Tibial artery (tissue), 4 donors: ENCODE measurements at regions not wholly inside any gene's neighbourhood (a gene's known extent, or its start where the extent isn't known, plus 50 kb on each side); places are given as distances from the start of the nearest gene placed in this dataset.

Source experiments
- DNase-seq, 2 donors: peaks; one replicate each; pipeline ENCODE4 v3.0.0-alpha.2; 2019
- H3K27ac ChIP-seq, 2 donors: fragments of 200-600 bp; sonication (generic) in 1 of 2; 1 replicate in 1 of 2; 2 replicates in 1 of 2; pipeline ENCODE4 v1.5.1; 2018 to 2019; ENCODE audit warnings: mild to moderate bottlenecking in 1 of 2
- H3K27me3 ChIP-seq, 2 donors: fragments of 200-600 bp; sonication (generic) in 1 of 2; one replicate each; pipeline versions ENCODE4 v1.5.1 to v1.6.0; 2016 to 2019
- H3K36me3 ChIP-seq, 3 donors: fragments of 200-600 bp; sonication (generic) in 2 of 3; one replicate each; pipeline ENCODE4 v1.5.1; 2016 to 2019; ENCODE audit warnings: mild to moderate bottlenecking in 2 of 3
- H3K4me1 ChIP-seq, 4 donors: fragments of 200-600 bp; sonication (generic) in 2 of 4; 1 replicate in 3 of 4; 2 replicates in 1 of 4; pipeline ENCODE4 v1.5.1; 2016 to 2019
- H3K4me3 ChIP-seq, 2 donors: fragments of 200-600 bp; sonication (generic) in 1 of 2; 1 replicate in 1 of 2; 2 replicates in 1 of 2; pipeline ENCODE4 v1.5.1; 2018 to 2019; ENCODE audit warnings: mild to moderate bottlenecking in 2 of 2
- H3K9me3 ChIP-seq, 3 donors: fragments of 200-600 bp; sonication (generic) in 1 of 3; one replicate each; pipeline ENCODE4 v1.5.1; 2016 to 2019
- intact Hi-C: fragments of 100-400 bp; cut with DNase I; formaldehyde crosslinking; loops from one replicate; pipeline ENCODE4 v1.15.0; 2023; ENCODE audit warnings: low total_unique reads
- TF ChIP-seq, protein P1 (sequence below), 2 experiments: fragments of 200-600 bp in 1 of 2; fragments of 450-650 bp in 1 of 2; IDR thresholded peaks; one replicate each; pipeline ENCODE4 v1.5.1; 2017 to 2019; ENCODE audit warnings: antibody characterized with exemption in 2 of 2, mild to moderate bottlenecking in 1 of 2, moderate library complexity in 1 of 2

GRCh38 chr6:141587482-141588266 lies 545.1 kb upstream of the GJE1 start:
- H3K36me3 ChIP-seq, result no peaks in the 10 kb centered on the region
- intact Hi-C loops, result no loop called here
- H3K9me3 ChIP-seq, result no peaks in the 10 kb centered on the region
- no peak for DNase-seq
- H3K4me1 ChIP-seq, result no peaks in the 10 kb centered on the region
- no peaks in the 10 kb centered on the region for H3K27me3 ChIP-seq
- TF ChIP-seq, protein P1, sequence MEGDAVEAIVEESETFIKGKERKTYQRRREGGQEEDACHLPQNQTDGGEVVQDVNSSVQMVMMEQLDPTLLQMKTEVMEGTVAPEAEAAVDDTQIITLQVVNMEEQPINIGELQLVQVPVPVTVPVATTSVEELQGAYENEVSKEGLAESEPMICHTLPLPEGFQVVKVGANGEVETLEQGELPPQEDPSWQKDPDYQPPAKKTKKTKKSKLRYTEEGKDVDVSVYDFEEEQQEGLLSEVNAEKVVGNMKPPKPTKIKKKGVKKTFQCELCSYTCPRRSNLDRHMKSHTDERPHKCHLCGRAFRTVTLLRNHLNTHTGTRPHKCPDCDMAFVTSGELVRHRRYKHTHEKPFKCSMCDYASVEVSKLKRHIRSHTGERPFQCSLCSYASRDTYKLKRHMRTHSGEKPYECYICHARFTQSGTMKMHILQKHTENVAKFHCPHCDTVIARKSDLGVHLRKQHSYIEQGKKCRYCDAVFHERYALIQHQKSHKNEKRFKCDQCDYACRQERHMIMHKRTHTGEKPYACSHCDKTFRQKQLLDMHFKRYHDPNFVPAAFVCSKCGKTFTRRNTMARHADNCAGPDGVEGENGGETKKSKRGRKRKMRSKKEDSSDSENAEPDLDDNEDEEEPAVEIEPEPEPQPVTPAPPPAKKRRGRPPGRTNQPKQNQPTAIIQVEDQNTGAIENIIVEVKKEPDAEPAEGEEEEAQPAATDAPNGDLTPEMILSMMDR (IDR thresholded peaks at IDR 0.05), result no peak
- H3K27ac ChIP-seq, result no peak overlapping the region
- no peak overlapping the region for H3K4me3 ChIP-seq

- Histone ChIP-seq H3K36me3 (no peaks in the 10 kb centered on the region), H3K4me1 (no peaks in the 10 kb centered on the region), H3K9me3 (no peaks in the 10 kb centered on the region), H3K27me3 (no peaks in the 10 kb centered on the region), H3K4me3 (no peak overlapping the region), H3K27ac (no peak overlapping the region)
- DNase-seq, result no peak
- TF ChIP-seq, protein P1 (IDR thresholded peaks at IDR 0.05), result no peak
- intact Hi-C loops, result no loop called here
Observed at GRCh38 chr6:141580988-141581552, 551.7 kb upstream of the GJE1 start.

DNA sequence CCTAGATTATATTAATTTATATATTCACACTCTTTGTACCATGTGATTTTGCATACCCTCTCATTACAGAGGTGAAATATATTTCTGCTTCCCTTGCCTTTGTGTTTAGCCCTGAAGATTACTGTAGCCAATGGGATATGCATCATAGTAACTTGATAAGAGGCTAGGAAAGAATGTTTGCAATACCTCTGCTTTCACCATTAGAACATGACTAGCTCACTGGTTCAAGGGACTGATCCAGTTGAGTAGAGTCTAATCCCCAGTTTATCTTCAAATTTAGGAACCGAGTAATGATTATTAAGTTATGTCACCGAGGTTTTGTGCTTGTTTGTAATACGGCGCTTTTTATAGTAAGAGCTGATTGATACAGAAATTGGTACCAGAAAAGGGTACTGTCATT lies 552.6 kb upstream of the GJE1 start:
- intact Hi-C loops, result no loop called here
- DNase-seq, result no peak
- Histone ChIP-seq H3K9me3 (no peaks in the 10 kb centered on the region), H3K27me3 (no peaks in the 10 kb centered on the region), H3K4me3 (no peak overlapping the region), H3K4me1 (no peaks in the 10 kb centered on the region), H3K36me3 (no peaks in the 10 kb centered on the region), H3K27ac (no peak overlapping the region)
- TF ChIP-seq, protein P1 (IDR thresholded peaks at IDR 0.05), result no peak

- Histone ChIP-seq H3K4me1 (no peaks in the 10 kb centered on the region), H3K4me3 (no peak overlapping the region), H3K27me3 (no peaks in the 10 kb centered on the region), H3K36me3 (no peaks in the 10 kb centered on the region), H3K27ac (no peak overlapping the region), H3K9me3 (no peaks in the 10 kb centered on the region)
- TF ChIP-seq, protein P1 (IDR thresholded peaks at IDR 0.05), result no peak
- intact Hi-C loops, result no loop called here
- no peak for DNase-seq
Observed at GRCh38 chr6:141576751-141577150, 556.0 kb upstream of the GJE1 start.

DNA sequence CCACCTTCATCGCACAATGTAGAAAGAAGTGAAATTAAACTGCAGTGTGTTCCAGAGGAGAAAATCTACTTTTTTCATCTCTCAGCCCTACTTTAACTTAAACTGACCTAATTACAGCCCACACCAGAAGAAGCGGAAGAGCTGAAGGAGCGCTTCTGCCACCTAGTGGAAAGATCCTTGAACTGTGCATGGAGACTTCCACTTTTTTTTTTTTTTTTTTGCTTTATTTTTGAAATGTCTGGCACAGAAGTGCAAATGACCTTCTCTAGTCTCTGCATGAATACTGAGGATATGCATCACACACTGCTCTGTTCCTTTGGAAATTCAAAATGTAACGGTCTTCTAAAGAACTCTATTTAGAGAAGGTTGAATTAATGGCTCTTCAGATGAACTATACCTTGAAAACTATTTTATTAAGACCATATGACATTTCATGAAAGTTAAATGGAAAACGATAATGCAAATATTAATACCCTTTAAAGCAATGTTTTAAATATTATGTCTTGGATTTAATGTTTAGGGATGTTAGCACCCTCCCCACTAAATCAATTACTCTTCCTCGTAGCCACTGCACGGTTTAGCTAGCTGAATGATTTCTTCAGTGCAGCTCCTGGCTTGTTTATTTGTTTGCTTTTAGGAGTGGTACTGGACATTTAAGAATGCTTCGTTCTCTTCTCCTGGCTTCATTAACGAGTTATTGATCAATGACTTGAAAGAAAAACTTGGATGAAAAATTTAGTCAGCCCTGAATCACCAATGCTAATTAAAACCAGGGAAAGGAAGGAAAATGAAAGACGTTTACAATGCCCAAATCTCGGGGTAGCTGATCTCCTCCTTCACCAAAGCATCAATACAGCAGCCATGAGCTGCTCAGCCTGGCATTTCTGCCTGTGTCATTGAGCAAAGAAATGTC lies 569.6 kb upstream of the GJE1 start:
- Histone ChIP-seq H3K27me3 (no peaks in the 10 kb centered on the region), H3K4me1 (peaks cover 0 to 15% (median 7%) of the 10 kb centered on the region in 4 donors), H3K27ac (peak overlapping the region; percentile 51 to 60), H3K9me3 (no peaks in the 10 kb centered on the region), H3K36me3 (no peaks in the 10 kb centered on the region), H3K4me3 (peak overlapping the region; percentile 26 to 34)
- TF ChIP-seq, protein P1 (IDR thresholded peaks at IDR 0.05), result peak; percentile 75 to 85
- intact Hi-C loops, result no loop called here
- peak; percentile 43 to 78 for DNase-seq
